ENCODE measurements at regions not wholly inside any gene's neighbourhood (a gene's known extent, or its start where the extent isn't known, plus 50 kb on each side); places are given as distances from the start of the nearest gene placed in this dataset.

DNA sequence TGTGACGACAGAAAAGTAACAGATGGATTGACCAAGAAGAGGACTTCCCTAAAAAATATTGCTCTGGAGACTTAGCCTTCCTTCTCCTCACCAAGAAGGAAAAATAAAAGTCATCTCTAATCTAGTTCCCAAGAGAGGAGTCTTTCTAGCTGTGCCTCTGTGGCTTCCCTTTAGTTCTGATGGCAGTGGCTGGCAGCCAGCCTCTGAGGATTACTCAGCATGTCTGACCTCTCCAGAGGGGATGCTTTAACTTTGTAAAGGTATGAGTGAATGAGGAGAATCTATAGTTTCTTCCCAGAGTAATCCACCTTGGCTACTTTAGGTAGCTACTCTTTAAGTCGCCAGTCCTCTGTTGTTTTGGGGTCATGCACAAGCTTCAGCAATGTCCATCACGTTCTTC lies 163.9 kb upstream of the KIT start:
- Histone ChIP-seq H3K36me3 (ENCODE audit: control insufficient read depth, insufficient read depth, low read length) (no peaks in the 10 kb centered on the region), H3K27me3 (replicated peaks; ENCODE audit: control insufficient read depth, insufficient read depth, low read length) (no peaks in the 10 kb centered on the region; the same call in 1 of the 2 replicates), H3K4me3 (replicated peaks; ENCODE audit: low read depth, low read length) (no peak overlapping the region)
- no peak for DNase-seq (ENCODE audit: extremely low read depth, insufficient read length)
- TF ChIP-seq, protein P1, sequence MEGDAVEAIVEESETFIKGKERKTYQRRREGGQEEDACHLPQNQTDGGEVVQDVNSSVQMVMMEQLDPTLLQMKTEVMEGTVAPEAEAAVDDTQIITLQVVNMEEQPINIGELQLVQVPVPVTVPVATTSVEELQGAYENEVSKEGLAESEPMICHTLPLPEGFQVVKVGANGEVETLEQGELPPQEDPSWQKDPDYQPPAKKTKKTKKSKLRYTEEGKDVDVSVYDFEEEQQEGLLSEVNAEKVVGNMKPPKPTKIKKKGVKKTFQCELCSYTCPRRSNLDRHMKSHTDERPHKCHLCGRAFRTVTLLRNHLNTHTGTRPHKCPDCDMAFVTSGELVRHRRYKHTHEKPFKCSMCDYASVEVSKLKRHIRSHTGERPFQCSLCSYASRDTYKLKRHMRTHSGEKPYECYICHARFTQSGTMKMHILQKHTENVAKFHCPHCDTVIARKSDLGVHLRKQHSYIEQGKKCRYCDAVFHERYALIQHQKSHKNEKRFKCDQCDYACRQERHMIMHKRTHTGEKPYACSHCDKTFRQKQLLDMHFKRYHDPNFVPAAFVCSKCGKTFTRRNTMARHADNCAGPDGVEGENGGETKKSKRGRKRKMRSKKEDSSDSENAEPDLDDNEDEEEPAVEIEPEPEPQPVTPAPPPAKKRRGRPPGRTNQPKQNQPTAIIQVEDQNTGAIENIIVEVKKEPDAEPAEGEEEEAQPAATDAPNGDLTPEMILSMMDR (IDR thresholded peaks at IDR 0.05; ENCODE audit: insufficient read depth, low read length, poor library complexity, severe bottlenecking), result no peak

DNA sequence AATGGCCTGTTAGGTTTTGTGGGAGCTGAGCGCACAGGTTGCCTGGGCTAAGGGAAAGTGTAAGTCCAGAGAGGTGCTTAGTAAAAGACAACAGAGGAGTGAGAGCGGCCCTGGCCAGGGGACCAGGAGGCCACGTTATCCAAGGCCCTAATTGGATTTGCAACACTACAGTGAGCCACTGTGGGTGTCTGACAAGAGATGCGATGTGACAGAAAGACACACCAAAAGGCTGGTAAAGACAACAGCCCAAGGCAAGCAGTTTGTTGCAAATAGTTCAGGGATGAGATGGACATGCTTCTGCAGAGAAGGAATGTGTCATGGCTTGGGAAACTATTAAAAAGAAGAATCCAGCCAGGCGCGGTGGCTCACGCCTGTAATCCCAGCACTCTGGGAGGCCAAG lies 162.7 kb upstream of the KIT start:
- DNase-seq (ENCODE audit: extremely low read depth, insufficient read length), result no peak
- Histone ChIP-seq H3K27me3 (replicated peaks; ENCODE audit: control insufficient read depth, insufficient read depth, low read length) (no peaks in the 10 kb centered on the region; the same call in 1 of the 2 replicates), H3K4me3 (replicated peaks; ENCODE audit: low read depth, low read length) (no peak overlapping the region), H3K36me3 (ENCODE audit: control insufficient read depth, insufficient read depth, low read length) (no peaks in the 10 kb centered on the region)
- TF ChIP-seq, protein P1 (IDR thresholded peaks at IDR 0.05; ENCODE audit: insufficient read depth, low read length, poor library complexity, severe bottlenecking), result no peak

DNA sequence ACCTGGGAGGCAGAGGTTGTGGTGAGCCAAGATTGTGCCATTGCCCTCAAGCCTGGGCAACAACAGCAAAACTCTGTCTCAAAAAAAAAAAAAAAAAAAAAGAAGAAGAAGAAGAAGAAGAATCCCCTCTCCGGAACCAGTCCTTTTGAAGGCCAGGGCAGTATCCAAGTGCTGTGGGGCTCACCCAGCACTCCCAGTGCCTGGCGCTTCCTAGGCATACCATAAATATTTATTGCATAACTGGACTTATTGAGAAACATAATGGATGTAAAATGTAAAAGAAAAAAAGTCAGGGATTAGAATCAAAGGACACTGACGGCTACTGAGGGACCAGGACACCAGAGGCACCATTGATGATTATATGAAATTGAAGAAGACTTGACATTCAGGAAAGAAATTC lies 162.1 kb upstream of the KIT start:
- Histone ChIP-seq H3K4me3 (replicated peaks; ENCODE audit: low read depth, low read length) (no peak overlapping the region), H3K27me3 (replicated peaks; ENCODE audit: control insufficient read depth, insufficient read depth, low read length) (no peaks in the 10 kb centered on the region; the same call in 1 of the 2 replicates), H3K36me3 (ENCODE audit: control insufficient read depth, insufficient read depth, low read length) (no peaks in the 10 kb centered on the region)
- TF ChIP-seq, protein P1 (IDR thresholded peaks at IDR 0.05; ENCODE audit: insufficient read depth, low read length, poor library complexity, severe bottlenecking), result no peak
- no peak for DNase-seq (ENCODE audit: extremely low read depth, insufficient read length)

DNA sequence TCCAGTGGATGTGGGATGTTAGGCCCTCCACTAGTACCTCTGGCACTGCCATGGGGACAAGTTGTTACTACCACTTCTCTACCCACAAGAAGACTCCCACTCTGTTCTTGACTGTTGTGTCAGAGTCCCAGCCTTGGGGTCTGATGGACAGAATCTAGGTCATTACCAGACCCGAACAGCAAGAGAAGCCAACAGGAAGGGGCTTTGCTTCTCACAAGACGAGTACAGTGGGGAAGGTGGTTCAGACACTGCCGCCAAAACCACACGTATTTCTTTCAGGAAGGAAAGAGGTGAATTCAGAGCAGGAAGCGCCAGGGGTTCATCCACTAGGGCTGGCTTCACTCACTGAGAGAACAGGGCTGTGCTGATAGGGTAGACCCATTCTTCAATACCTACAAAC lies 161.3 kb upstream of the KIT start:
- no peak overlapping the region for H3K4me3 ChIP-seq (replicated peaks; ENCODE audit: low read depth, low read length)
- DNase-seq (ENCODE audit: extremely low read depth, insufficient read length), result no peak
- TF ChIP-seq, protein P1 (IDR thresholded peaks at IDR 0.05; ENCODE audit: insufficient read depth, low read length, poor library complexity, severe bottlenecking), result no peak

DNA sequence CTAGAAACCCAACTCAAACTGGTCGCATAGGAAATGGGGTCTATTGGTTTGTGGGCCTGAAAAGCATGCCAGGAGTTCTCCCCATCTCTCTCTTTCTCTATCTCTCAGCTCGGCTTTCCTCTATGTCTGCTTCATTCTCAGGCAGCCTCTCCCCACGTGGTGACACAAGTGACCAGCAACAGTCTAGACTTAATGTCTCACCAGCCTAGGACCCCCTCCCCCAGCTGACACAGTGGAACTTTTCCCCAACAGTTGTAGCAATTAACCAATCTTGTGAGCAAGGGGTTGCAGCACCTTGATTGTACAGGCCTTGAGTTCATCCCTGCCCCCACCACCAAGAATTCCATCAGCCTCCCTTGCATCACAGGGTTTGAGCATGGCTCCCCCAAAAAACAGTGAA lies 159.8 kb upstream of the KIT start:
- H3K36me3 ChIP-seq (ENCODE audit: control insufficient read depth, insufficient read depth, low read length), result no peaks in the 10 kb centered on the region
- TF ChIP-seq, protein P1 (IDR thresholded peaks at IDR 0.05; ENCODE audit: insufficient read depth, low read length, poor library complexity, severe bottlenecking), result no peak
- H3K4me3 ChIP-seq (replicated peaks; ENCODE audit: low read depth, low read length), result no peak overlapping the region
- no peak for DNase-seq (ENCODE audit: extremely low read depth, insufficient read length)
- no peaks in the 10 kb centered on the region for H3K27me3 ChIP-seq (replicated peaks; ENCODE audit: control insufficient read depth, insufficient read depth, low read length)

More for the DNA sequence above, 161.3 kb upstream of the KIT start:
- Histone ChIP-seq H3K36me3 (ENCODE audit: control insufficient read depth, insufficient read depth, low read length) (no peaks in the 10 kb centered on the region), H3K27me3 (replicated peaks; ENCODE audit: control insufficient read depth, insufficient read depth, low read length) (no peaks in the 10 kb centered on the region; the same call in 1 of the 2 replicates)

DNA sequence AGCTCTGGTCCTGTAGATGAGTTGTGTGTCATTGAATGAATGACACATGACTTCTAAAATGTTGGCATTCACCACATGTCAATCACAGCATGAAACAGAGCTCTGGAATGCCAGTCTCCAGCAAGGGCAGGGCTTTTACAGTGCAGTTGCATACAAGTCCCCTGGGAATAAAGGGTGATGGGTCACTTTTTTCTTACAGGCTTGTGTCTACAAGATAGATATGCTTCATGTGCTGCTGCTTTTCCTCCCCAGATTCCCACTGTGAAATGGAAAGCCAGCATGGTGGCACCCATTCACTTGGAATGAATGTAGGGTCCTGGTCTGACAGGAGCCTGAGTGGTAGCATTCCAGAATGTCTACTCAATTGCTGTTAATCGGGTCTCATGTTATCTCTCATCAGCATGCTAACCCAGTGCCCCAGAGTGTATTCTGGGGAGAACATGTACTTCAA lies 159.1 kb upstream of the KIT start:
- TF ChIP-seq, protein P1 (IDR thresholded peaks at IDR 0.05; ENCODE audit: insufficient read depth, low read length, poor library complexity, severe bottlenecking), result no peak
- no peaks in the 10 kb centered on the region for H3K27me3 ChIP-seq (replicated peaks; ENCODE audit: control insufficient read depth, insufficient read depth, low read length)
- no peak for DNase-seq (ENCODE audit: extremely low read depth, insufficient read length)
- no peaks in the 10 kb centered on the region for H3K36me3 ChIP-seq (ENCODE audit: control insufficient read depth, insufficient read depth, low read length)
- no peak overlapping the region for H3K4me3 ChIP-seq (replicated peaks; ENCODE audit: low read depth, low read length)

All from GM06990 (cell line).